ENCODE measurements at regions not wholly inside any gene's neighbourhood (a gene's known extent, or its start where the extent isn't known, plus 50 kb on each side); places are given as distances from the start of the nearest gene placed in this dataset.

- no peaks in the 10 kb centered on the region for H3K4me1 Mint-ChIP-seq
Measured at GRCh38 chr5:7214906-7215416, 181.0 kb upstream of the ADCY2 start.

DNA sequence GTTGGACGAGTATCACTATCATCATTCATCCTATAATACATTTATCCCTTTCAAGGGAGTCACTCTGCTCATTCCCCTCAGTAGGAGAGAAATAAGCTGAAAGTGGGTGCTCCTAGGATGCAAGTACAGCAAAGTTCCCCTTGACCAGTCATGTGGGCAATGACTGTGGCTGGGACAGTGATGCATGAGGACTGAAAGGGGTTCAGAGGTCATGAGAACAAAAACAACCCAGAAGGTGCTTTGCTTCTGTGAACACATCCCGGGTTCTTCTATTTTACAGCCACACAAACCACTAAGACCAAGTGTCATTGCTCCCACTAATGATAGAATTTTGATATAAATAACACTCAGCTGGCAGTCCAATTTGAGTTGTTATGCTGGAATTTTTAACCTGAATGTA lies 177.8 kb upstream of the ADCY2 start:
- POLR2A ChIA-PET (ENCODE audit: partially characterized antibody), result no interaction called here
- Mint-ChIP-seq H3K4me3 (no peak overlapping the region), H3K4me1 (no peaks in the 10 kb centered on the region), H3K9me3 (peaks cover 0 to 7% (median 0%) of the 10 kb centered on the region in 8 donors), H3K27ac (no peak overlapping the region), H3K27me3 (no peaks in the 10 kb centered on the region), H3K36me3 (no peaks in the 10 kb centered on the region)
- H3K36me3 ChIP-seq (ENCODE audit: insufficient read depth, low read length), result no peaks in the 10 kb centered on the region
- CTCF ChIA-PET (ENCODE audit: partially characterized antibody), result no interaction called here
- H3K27me3 ChIP-seq (ENCODE audit: insufficient read depth, low read length), result no peaks in the 10 kb centered on the region
- intact Hi-C loops (cut with micrococcal nuclease), result no loop called here
- H3K27ac ChIP-seq (ENCODE audit: low read depth, low read length), result no peak overlapping the region
- no peak for DNase-seq
- no peaks in the 10 kb centered on the region for H3K4me1 ChIP-seq (ENCODE audit: insufficient read depth, low read length)
- no peaks in the 10 kb centered on the region for H3K9me3 ChIP-seq (ENCODE audit: control insufficient read depth in 1 of 2, low read length in 2 of 2)
- H3K4me3 ChIP-seq (ENCODE audit: low read length in 2 of 2), result no peak overlapping the region

More at GRCh38 chr5:7214906-7215416, 181.0 kb upstream of the ADCY2 start:
- H3K36me3 ChIP-seq (ENCODE audit: insufficient read depth, low read length), result no peaks in the 10 kb centered on the region
- intact Hi-C loops (cut with micrococcal nuclease), result no loop called here
- no peak overlapping the region for H3K27ac ChIP-seq (ENCODE audit: low read depth, low read length)
- no peaks in the 10 kb centered on the region for H3K36me3 Mint-ChIP-seq
- H3K4me3 Mint-ChIP-seq, result no peak overlapping the region
- H3K27me3 ChIP-seq (ENCODE audit: insufficient read depth, low read length), result no peaks in the 10 kb centered on the region
- no peak for DNase-seq
- peaks cover 0 to 1% of the 10 kb centered on the region in 2 donors for H3K27me3 Mint-ChIP-seq
- POLR2A ChIA-PET (ENCODE audit: partially characterized antibody), result no interaction called here
- CTCF ChIA-PET (ENCODE audit: partially characterized antibody), result no interaction called here
- H3K4me1 ChIP-seq (ENCODE audit: insufficient read depth, low read length), result no peaks in the 10 kb centered on the region
- no peak overlapping the region for H3K27ac Mint-ChIP-seq
- no peaks in the 10 kb centered on the region for H3K9me3 ChIP-seq (ENCODE audit: control insufficient read depth in 1 of 2, low read length in 2 of 2)
- H3K9me3 Mint-ChIP-seq, result peaks cover 0 to 9% (median 0%) of the 10 kb centered on the region in 8 donors
- H3K4me3 ChIP-seq (ENCODE audit: low read length in 2 of 2), result no peak overlapping the region

DNA sequence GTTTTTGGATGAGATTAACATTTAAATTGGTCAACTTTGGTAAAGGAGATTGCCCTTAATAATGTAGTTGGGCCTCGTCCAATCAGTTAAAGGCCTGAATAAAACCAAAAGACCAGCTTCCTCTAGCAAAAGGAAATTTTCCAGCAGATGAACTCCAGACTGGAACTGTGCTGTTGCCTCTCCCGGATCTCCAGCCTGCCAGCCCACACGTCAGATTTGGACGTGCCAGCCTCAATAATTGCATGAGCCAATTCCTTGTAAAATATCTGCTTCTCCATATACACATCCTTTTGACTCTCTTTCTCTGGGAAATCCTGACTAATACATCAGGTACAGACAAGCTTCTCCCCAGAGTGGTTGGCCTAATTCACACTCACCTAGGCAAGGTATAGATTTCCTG lies 175.8 kb upstream of the ADCY2 start:
- Histone ChIP-seq H3K9me3 (ENCODE audit: control insufficient read depth in 1 of 2, low read length in 2 of 2) (no peaks in the 10 kb centered on the region), H3K27ac (ENCODE audit: low read depth, low read length) (no peak overlapping the region), H3K4me3 (ENCODE audit: low read length in 2 of 2) (no peak overlapping the region), H3K36me3 (ENCODE audit: insufficient read depth, low read length) (no peaks in the 10 kb centered on the region), H3K4me1 (ENCODE audit: insufficient read depth, low read length) (no peaks in the 10 kb centered on the region), H3K27me3 (ENCODE audit: insufficient read depth, low read length) (no peaks in the 10 kb centered on the region)
- ChIA-PET CTCF (ENCODE audit: partially characterized antibody) (no interaction called here), POLR2A (ENCODE audit: partially characterized antibody) (no interaction called here)
- H3K4me3 Mint-ChIP-seq, result no peak overlapping the region
- DNase-seq, result no peak
- intact Hi-C loops (cut with micrococcal nuclease), result no loop called here
- no peaks in the 10 kb centered on the region for H3K4me1 Mint-ChIP-seq
- H3K27me3 Mint-ChIP-seq, result no peaks in the 10 kb centered on the region
- H3K27ac Mint-ChIP-seq, result no peak overlapping the region
- H3K9me3 Mint-ChIP-seq, result peaks cover 0 to 7% (median 0%) of the 10 kb centered on the region in 8 donors
- H3K36me3 Mint-ChIP-seq, result no peaks in the 10 kb centered on the region

GRCh38 chr5:7221041-7221440 lies 174.9 kb upstream of the ADCY2 start:
- Mint-ChIP-seq H3K27me3 (no peaks in the 10 kb centered on the region), H3K4me3 (no peak overlapping the region), H3K4me1 (no peaks in the 10 kb centered on the region), H3K27ac (no peak overlapping the region), H3K36me3 (no peaks in the 10 kb centered on the region), H3K9me3 (peaks cover 0 to 7% (median 0%) of the 10 kb centered on the region in 8 donors)
- intact Hi-C loops (cut with micrococcal nuclease), result no loop called here
- DNase-seq, result no peak
- Histone ChIP-seq H3K36me3 (ENCODE audit: insufficient read depth, low read length) (no peaks in the 10 kb centered on the region), H3K9me3 (ENCODE audit: control insufficient read depth in 1 of 2, low read length in 2 of 2) (no peaks in the 10 kb centered on the region), H3K4me1 (ENCODE audit: insufficient read depth, low read length) (no peaks in the 10 kb centered on the region), H3K27ac (ENCODE audit: low read depth, low read length) (no peak overlapping the region), H3K4me3 (ENCODE audit: low read length in 2 of 2) (no peak overlapping the region), H3K27me3 (ENCODE audit: insufficient read depth, low read length) (no peaks in the 10 kb centered on the region)
- ChIA-PET POLR2A (ENCODE audit: partially characterized antibody) (no interaction called here), CTCF (ENCODE audit: partially characterized antibody) (no interaction called here)

DNA sequence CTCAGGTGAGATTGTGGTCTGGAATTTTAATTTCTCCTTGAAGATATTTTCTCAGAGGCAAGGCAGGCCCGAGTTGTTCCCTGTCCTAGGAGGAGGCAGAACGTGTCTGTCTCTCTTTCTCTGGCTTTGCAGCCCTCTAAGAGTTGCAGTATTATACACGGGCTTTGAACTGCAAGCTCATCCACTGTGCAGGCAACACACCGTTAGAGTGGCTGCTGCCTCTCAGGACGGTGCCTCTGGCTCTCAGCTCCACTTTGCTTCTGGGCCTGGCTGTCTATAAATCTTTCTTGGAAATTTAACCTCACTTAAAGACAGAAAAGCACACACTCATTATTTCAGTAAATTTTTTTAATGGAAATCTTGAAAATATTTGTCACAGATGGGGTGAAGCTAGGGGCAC lies 170.1 kb upstream of the ADCY2 start:
- POLR2A ChIA-PET (ENCODE audit: partially characterized antibody), result no interaction called here
- H3K27me3 Mint-ChIP-seq, result peaks cover 0 to 4% of the 10 kb centered on the region in 2 donors

DNA sequence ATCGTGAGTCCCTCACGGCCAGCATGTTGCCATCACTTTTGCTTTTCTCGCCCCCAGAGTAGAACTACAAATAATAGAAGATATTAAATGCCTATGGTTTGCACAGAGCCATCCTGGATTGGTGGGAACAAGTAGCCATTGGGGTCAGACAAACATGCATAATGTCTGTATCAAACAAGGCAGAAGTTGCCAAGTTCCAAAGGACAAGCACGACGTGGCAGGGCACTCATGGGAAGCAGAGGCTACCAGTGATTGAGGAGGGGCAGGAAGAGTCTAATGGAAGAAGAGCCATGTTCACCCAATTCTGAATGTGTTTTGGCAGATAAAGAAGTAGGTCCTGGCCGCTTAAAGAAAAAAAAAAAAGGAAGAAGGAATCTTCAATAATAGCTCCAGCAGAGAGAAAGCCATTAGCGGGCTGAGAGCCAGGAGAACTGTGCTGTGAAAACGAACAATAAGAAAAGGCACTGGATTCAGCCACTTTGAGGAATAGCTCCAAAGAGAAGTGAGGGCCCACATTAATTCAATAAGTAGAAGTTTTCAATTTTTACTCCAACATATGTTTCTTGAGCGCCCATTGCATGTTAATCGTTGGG lies 153.7 kb upstream of the ADCY2 start:
- Histone ChIP-seq H3K9me3 (ENCODE audit: control insufficient read depth in 1 of 2, low read length in 2 of 2) (no peaks in the 10 kb centered on the region), H3K4me1 (ENCODE audit: insufficient read depth, low read length) (no peaks in the 10 kb centered on the region), H3K27me3 (ENCODE audit: insufficient read depth, low read length) (no peaks in the 10 kb centered on the region), H3K4me3 (ENCODE audit: low read length in 2 of 2) (no peak overlapping the region), H3K27ac (ENCODE audit: low read depth, low read length) (no peak overlapping the region), H3K36me3 (ENCODE audit: insufficient read depth, low read length) (no peaks in the 10 kb centered on the region)
- peaks cover 0 to 3% (median 0%) of the 10 kb centered on the region in 8 donors for H3K9me3 Mint-ChIP-seq
- H3K27me3 Mint-ChIP-seq, result peaks cover 0 to 4% of the 10 kb centered on the region in 2 donors
- no peaks in the 10 kb centered on the region for H3K36me3 Mint-ChIP-seq
- intact Hi-C loops (cut with micrococcal nuclease), result no loop called here
- no peak overlapping the region for H3K4me3 Mint-ChIP-seq
- DNase-seq, result no peak
- H3K4me1 Mint-ChIP-seq, result no peaks in the 10 kb centered on the region
- POLR2A ChIA-PET (ENCODE audit: partially characterized antibody), result no interaction called here
- CTCF ChIA-PET (ENCODE audit: partially characterized antibody), result no interaction called here
- no peak overlapping the region for H3K27ac Mint-ChIP-seq

More for the DNA sequence above, 170.1 kb upstream of the ADCY2 start:
- no peak overlapping the region for H3K27ac Mint-ChIP-seq
- Histone ChIP-seq H3K36me3 (ENCODE audit: insufficient read depth, low read length) (no peaks in the 10 kb centered on the region), H3K27me3 (ENCODE audit: insufficient read depth, low read length) (no peaks in the 10 kb centered on the region), H3K4me3 (ENCODE audit: low read length in 2 of 2) (no peak overlapping the region), H3K9me3 (ENCODE audit: control insufficient read depth in 1 of 2, low read length in 2 of 2) (no peaks in the 10 kb centered on the region), H3K27ac (ENCODE audit: low read depth, low read length) (no peak overlapping the region), H3K4me1 (ENCODE audit: insufficient read depth, low read length) (no peaks in the 10 kb centered on the region)
- H3K36me3 Mint-ChIP-seq, result no peaks in the 10 kb centered on the region
- CTCF ChIA-PET (ENCODE audit: partially characterized antibody), result no interaction called here
- intact Hi-C loops (cut with micrococcal nuclease), result no loop called here
- H3K4me3 Mint-ChIP-seq, result no peak overlapping the region
- no peaks in the 10 kb centered on the region for H3K4me1 Mint-ChIP-seq
- peaks cover 0 to 13% (median 9%) of the 10 kb centered on the region in 8 donors for H3K9me3 Mint-ChIP-seq
- no peak for DNase-seq

DNA sequence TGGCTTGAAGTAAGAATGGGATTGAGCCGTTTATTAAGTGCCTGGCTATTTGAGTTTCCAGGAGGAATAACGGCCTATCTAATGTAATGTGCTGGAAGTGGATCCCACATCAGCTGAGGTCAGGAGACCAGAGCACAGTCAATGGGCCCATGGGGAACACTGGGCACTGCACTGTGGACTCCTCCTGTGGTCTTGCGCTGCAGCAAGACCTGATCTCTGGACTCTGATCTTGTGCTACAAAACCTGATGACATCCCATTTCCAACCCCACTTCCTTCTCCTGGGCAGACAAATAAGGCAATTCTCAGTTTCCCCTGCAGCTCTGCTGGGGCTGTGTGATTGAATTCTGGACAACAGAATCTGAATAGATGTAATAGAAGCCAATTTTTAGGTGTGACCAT lies 151.7 kb upstream of the ADCY2 start:
- ChIA-PET CTCF (ENCODE audit: partially characterized antibody) (no interaction called here), POLR2A (ENCODE audit: partially characterized antibody) (no interaction called here)
- Mint-ChIP-seq H3K36me3 (no peaks in the 10 kb centered on the region), H3K4me1 (no peaks in the 10 kb centered on the region), H3K9me3 (peaks cover 0 to 3% (median 0%) of the 10 kb centered on the region in 8 donors), H3K27me3 (peaks cover 0 to 4% of the 10 kb centered on the region in 2 donors), H3K27ac (no peak overlapping the region), H3K4me3 (no peak overlapping the region)
- DNase-seq, result no peak
- no peaks in the 10 kb centered on the region for H3K4me1 ChIP-seq (ENCODE audit: insufficient read depth, low read length)
- H3K36me3 ChIP-seq (ENCODE audit: insufficient read depth, low read length), result no peaks in the 10 kb centered on the region
- H3K4me3 ChIP-seq (ENCODE audit: low read length in 2 of 2), result no peak overlapping the region
- H3K27ac ChIP-seq (ENCODE audit: low read depth, low read length), result no peak overlapping the region
- intact Hi-C loops (cut with micrococcal nuclease), result no loop called here
- no peaks in the 10 kb centered on the region for H3K9me3 ChIP-seq (ENCODE audit: control insufficient read depth in 1 of 2, low read length in 2 of 2)
- H3K27me3 ChIP-seq (ENCODE audit: insufficient read depth, low read length), result no peaks in the 10 kb centered on the region
